Fibroblast of lung (primary cell): ENCODE measurements at regions not wholly inside any gene's neighbourhood (a gene's known extent, or its start where the extent isn't known, plus 50 kb on each side); places are given as distances from the start of the nearest gene placed in this dataset.

Experiments
- CTCF ChIP-seq, 2 donors: IDR thresholded peaks in 1 of 2; conservative IDR thresholded peaks in 1 of 2; 1 replicate in 1 of 2; 2 replicates in 1 of 2; pipeline ENCODE4 v1.5.1; 2011 to 2012; ENCODE audit warnings: low read length in 2 of 2, control low read depth in 1 of 2, inconsistent platforms in 1 of 2, low read depth in 1 of 2, mild to moderate bottlenecking in 1 of 2
- EZH2 ChIP-seq: IDR thresholded peaks from 2 replicates; pipeline ENCODE4 v1.5.1; 2012; ENCODE audit warnings: low read length, control low read depth, mild to moderate bottlenecking; ENCODE audit errors: missing control alignments

GRCh38 chr2:203648273-203648672 lies 58.2 kb upstream of the CD28 start:
- TF ChIP-seq CTCF (conservative IDR thresholded peaks at IDR 0.05 in 1 of 2, IDR thresholded peaks at IDR 0.05 in 1 of 2; ENCODE audit: low read depth in 1 of 2, low read length in 2 of 2), result no peak
- no peak for TF ChIP-seq EZH2
